ENCODE measurements at regions not wholly inside any gene's neighbourhood (a gene's known extent, or its start where the extent isn't known, plus 50 kb on each side); places are given as distances from the start of the nearest gene placed in this dataset.

GRCh38 chr11:44416776-44417175, 106.8 kb upstream of the ALX4 start:
- TF ChIP-seq, protein P1, sequence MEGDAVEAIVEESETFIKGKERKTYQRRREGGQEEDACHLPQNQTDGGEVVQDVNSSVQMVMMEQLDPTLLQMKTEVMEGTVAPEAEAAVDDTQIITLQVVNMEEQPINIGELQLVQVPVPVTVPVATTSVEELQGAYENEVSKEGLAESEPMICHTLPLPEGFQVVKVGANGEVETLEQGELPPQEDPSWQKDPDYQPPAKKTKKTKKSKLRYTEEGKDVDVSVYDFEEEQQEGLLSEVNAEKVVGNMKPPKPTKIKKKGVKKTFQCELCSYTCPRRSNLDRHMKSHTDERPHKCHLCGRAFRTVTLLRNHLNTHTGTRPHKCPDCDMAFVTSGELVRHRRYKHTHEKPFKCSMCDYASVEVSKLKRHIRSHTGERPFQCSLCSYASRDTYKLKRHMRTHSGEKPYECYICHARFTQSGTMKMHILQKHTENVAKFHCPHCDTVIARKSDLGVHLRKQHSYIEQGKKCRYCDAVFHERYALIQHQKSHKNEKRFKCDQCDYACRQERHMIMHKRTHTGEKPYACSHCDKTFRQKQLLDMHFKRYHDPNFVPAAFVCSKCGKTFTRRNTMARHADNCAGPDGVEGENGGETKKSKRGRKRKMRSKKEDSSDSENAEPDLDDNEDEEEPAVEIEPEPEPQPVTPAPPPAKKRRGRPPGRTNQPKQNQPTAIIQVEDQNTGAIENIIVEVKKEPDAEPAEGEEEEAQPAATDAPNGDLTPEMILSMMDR (conservative IDR thresholded peaks at IDR 0.05 in 1 of 2, IDR thresholded peaks at IDR 0.05 in 1 of 2; ENCODE audit: low read depth in 1 of 2, low read length in 2 of 2) = no peak
- TF ChIP-seq EZH2 (IDR thresholded peaks at IDR 0.05; ENCODE audit: low read length, missing control alignments) = no peak

Data from fibroblast of lung (primary cell).